Caco-2 (cell line): ENCODE measurements at regions not wholly inside any gene's neighbourhood (a gene's known extent, or its start where the extent isn't known, plus 50 kb on each side); places are given as distances from the start of the nearest gene placed in this dataset.

Source experiments
- BruUV-seq: library from RNA; stranded (reverse); fragments of 400-500 nt; replicated peaks from 2 replicates; lab custom pipeline; 2021; lab: Mats Ljungman, UMichigan
- CTCF ChIA-PET: fragments of 300-600 bp; sonication (Branson Sonifier 250); formaldehyde crosslinking; loops from one replicate; lab custom pipeline; 2022; ENCODE audit warnings: antibody characterized with exemption; lab: Charles Lee
- POLR2A ChIA-PET: fragments of 300-600 bp; sonication (Branson Sonifier 250); formaldehyde crosslinking; loops from one replicate; lab custom pipeline; 2022; ENCODE audit warnings: antibody characterized with exemption; lab: Charles Lee
- DNase-seq, 2 experiments: peaks; one replicate each; pipeline versions ENCODE4 v3.0.0 to v3.0.0-alpha.2; 2020 to 2022
- H3K27me3 ChIP-seq: replicated peaks from 2 replicates; pipeline ENCODE4 v1.6.0; 2011; ENCODE audit warnings: low read length; ENCODE audit not compliant: control insufficient read depth, insufficient read depth
- H3K36me3 ChIP-seq: 2 replicates; pipeline ENCODE4 v1.5.1; 2011; ENCODE audit warnings: low read length; ENCODE audit not compliant: control insufficient read depth, insufficient read depth
- H3K4me1 ChIP-seq: fragments of 250-450 bp; sonication (Bioruptor Pico); 2 replicates; pipeline ENCODE4 v1.5.1; 2020; ENCODE audit warnings: mild to moderate bottlenecking
- H3K4me3 ChIP-seq: 2 replicates; pipeline ENCODE4 v1.5.1; 2011; ENCODE audit warnings: low read depth, mild to moderate bottlenecking, control low read depth, low read length
- H3K9me3 ChIP-seq: fragments of 250-450 bp; sonication (Bioruptor Pico); 2 replicates; pipeline ENCODE4 v1.5.1; 2020; ENCODE audit warnings: mild to moderate bottlenecking, moderate library complexity
- H3K27ac Mint-ChIP-seq: one replicate; pipeline ENCODE4 v1.8.0; 2022; ENCODE audit warnings: mixed read lengths; ENCODE audit not compliant: unreplicated experiment
- H3K27me3 Mint-ChIP-seq: one replicate; pipeline ENCODE4 v1.8.0; 2022; ENCODE audit warnings: mixed read lengths; ENCODE audit not compliant: insufficient read depth, unreplicated experiment
- H3K36me3 Mint-ChIP-seq: one replicate; pipeline ENCODE4 v1.8.0; 2022; ENCODE audit warnings: mild to moderate bottlenecking, mixed read lengths; ENCODE audit not compliant: insufficient read depth, unreplicated experiment
- H3K4me1 Mint-ChIP-seq: one replicate; pipeline ENCODE4 v1.8.0; 2022; ENCODE audit warnings: low read depth, mixed read lengths; ENCODE audit not compliant: unreplicated experiment
- H3K4me3 Mint-ChIP-seq: one replicate; pipeline ENCODE4 v1.8.0; 2022; ENCODE audit warnings: mild to moderate bottlenecking, moderate library complexity, mixed read lengths; ENCODE audit not compliant: unreplicated experiment
- H3K9me3 Mint-ChIP-seq: one replicate; pipeline ENCODE4 v1.8.0; 2022; ENCODE audit warnings: mixed read lengths; ENCODE audit not compliant: unreplicated experiment
- intact Hi-C: fragments of 100-400 bp; cut with micrococcal nuclease; formaldehyde crosslinking; loops from one replicate; pipeline ENCODE4 v1.10.0; 2022; ENCODE audit not compliant: unreplicated experiment
- TF ChIP-seq, protein P1 (sequence below), 2 experiments: fragments of 200-600 bp in 1 of 2; IDR thresholded peaks; 1 replicate in 1 of 2; 2 replicates in 1 of 2; pipeline versions ENCODE4 v1.5.1 to v1.8.0; 2011 to 2022; ENCODE audit warnings: antibody characterized with exemption in 1 of 2, control low read depth in 1 of 2, inconsistent platforms in 1 of 2, low read depth in 1 of 2, low read length in 1 of 2, mild to moderate bottlenecking in 1 of 2, moderate library complexity in 1 of 2; ENCODE audit not compliant: insufficient read depth in 1 of 2, severe bottlenecking in 1 of 2, unreplicated experiment in 1 of 2

DNA sequence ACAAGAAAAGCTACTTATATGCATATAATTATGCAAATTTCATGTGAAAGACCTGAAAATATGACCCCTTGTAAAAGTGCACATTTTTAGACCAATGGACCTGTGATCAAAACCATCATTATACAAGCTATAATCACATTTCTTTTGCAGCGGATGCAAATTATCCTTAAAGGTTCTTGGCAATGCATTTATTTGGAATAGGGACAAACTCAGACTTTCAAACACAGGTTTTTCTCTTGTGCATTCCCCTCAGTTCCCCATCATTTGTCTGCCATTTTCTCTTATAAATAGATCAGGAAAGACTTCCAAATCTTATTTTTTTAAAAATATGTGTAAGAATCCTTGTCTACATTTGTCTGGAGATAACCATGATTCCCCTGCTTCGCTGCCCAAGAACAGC, 954.2 kb upstream of the NRXN1 start:
- Mint-ChIP-seq H3K4me3 (no peak overlapping the region), H3K4me1 (no peaks in the 10 kb centered on the region), H3K27ac (no peak overlapping the region), H3K27me3 (no peaks in the 10 kb centered on the region), H3K36me3 (no peaks in the 10 kb centered on the region), H3K9me3 (no peaks in the 10 kb centered on the region)
- H3K4me1 ChIP-seq = no peaks in the 10 kb centered on the region
- POLR2A ChIA-PET = no interaction called here
- no peaks in the 10 kb centered on the region for H3K9me3 ChIP-seq
- intact Hi-C loops = no loop called here
- DNase-seq = no peak
- no peaks in the 10 kb centered on the region for H3K27me3 ChIP-seq
- TF ChIP-seq, protein P1, sequence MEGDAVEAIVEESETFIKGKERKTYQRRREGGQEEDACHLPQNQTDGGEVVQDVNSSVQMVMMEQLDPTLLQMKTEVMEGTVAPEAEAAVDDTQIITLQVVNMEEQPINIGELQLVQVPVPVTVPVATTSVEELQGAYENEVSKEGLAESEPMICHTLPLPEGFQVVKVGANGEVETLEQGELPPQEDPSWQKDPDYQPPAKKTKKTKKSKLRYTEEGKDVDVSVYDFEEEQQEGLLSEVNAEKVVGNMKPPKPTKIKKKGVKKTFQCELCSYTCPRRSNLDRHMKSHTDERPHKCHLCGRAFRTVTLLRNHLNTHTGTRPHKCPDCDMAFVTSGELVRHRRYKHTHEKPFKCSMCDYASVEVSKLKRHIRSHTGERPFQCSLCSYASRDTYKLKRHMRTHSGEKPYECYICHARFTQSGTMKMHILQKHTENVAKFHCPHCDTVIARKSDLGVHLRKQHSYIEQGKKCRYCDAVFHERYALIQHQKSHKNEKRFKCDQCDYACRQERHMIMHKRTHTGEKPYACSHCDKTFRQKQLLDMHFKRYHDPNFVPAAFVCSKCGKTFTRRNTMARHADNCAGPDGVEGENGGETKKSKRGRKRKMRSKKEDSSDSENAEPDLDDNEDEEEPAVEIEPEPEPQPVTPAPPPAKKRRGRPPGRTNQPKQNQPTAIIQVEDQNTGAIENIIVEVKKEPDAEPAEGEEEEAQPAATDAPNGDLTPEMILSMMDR (IDR thresholded peaks at IDR 0.05; ENCODE audit: insufficient read depth in 1 of 2, low read depth in 1 of 2, low read length in 1 of 2, severe bottlenecking in 1 of 2, unreplicated experiment in 1 of 2) = no peak
- no peak overlapping the region for H3K4me3 ChIP-seq
- H3K36me3 ChIP-seq = no peaks in the 10 kb centered on the region
- no TSS peak for BruUV-seq
- CTCF ChIA-PET = no interaction called here

DNA sequence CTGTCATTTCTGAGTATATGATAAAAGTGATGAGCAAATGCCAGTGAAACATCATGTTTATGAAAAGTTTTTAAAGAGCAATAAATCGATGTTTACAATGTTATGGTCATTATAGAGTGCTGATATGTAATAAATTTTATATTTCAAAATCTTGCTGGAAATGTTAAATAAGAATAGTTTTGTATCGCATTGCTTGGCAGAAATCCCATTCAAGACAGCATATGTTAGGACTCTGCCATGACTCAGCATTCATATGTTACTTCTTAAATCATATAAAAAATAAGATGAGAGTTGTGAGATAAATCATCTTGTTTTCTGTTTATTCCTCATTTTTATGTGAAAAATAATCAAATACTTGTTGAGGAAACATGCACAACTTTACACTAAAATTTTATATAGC, 949.9 kb upstream of the NRXN1 start:
- no peaks in the 10 kb centered on the region for H3K4me1 Mint-ChIP-seq
- no peaks in the 10 kb centered on the region for H3K27me3 ChIP-seq
- H3K27me3 Mint-ChIP-seq = no peaks in the 10 kb centered on the region
- H3K36me3 ChIP-seq = no peaks in the 10 kb centered on the region
- ChIA-PET POLR2A (no interaction called here), CTCF (no interaction called here)
- H3K9me3 Mint-ChIP-seq = no peaks in the 10 kb centered on the region
- no TSS peak for BruUV-seq
- no peak overlapping the region for H3K27ac Mint-ChIP-seq
- no peaks in the 10 kb centered on the region for H3K36me3 Mint-ChIP-seq
- no peak for DNase-seq
- H3K4me1 ChIP-seq = no peaks in the 10 kb centered on the region
- no peak overlapping the region for H3K4me3 ChIP-seq
- intact Hi-C loops = no loop called here
- no peak overlapping the region for H3K4me3 Mint-ChIP-seq
- H3K9me3 ChIP-seq = no peaks in the 10 kb centered on the region
- TF ChIP-seq, protein P1 (IDR thresholded peaks at IDR 0.05; ENCODE audit: insufficient read depth in 1 of 2, low read depth in 1 of 2, low read length in 1 of 2, severe bottlenecking in 1 of 2, unreplicated experiment in 1 of 2) = no peak

DNA sequence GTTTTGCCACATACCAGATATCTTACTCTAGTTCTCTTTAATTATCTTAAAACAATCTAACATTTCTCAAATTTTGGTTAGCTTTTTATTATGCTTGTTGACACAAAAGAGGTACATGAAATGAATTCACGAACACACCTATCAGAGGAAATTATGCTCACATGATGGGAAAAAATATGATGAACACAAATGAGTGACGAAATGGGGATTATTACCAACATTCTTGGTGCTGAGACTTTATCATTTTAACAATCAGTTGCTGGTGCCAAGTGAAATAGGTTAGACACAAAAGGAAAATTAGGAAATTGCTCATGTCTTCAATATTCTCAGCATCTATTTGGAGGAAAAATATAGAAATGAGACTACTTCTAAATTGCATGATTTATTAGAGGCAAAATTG, 944.7 kb upstream of the NRXN1 start:
- Mint-ChIP-seq H3K27me3 (peaks cover 2% of the 10 kb centered on the region), H3K4me1 (no peaks in the 10 kb centered on the region), H3K36me3 (no peaks in the 10 kb centered on the region), H3K9me3 (no peaks in the 10 kb centered on the region), H3K27ac (no peak overlapping the region), H3K4me3 (no peak overlapping the region)
- no peaks in the 10 kb centered on the region for H3K36me3 ChIP-seq
- ChIA-PET POLR2A (no interaction called here), CTCF (no interaction called here)
- no peaks in the 10 kb centered on the region; the same call in 1 of the 2 replicates for H3K9me3 ChIP-seq
- BruUV-seq = no TSS peak
- intact Hi-C loops = no loop called here
- no peaks in the 10 kb centered on the region for H3K4me1 ChIP-seq
- TF ChIP-seq, protein P1 (IDR thresholded peaks at IDR 0.05; ENCODE audit: insufficient read depth in 1 of 2, low read depth in 1 of 2, low read length in 1 of 2, severe bottlenecking in 1 of 2, unreplicated experiment in 1 of 2) = no peak
- no peak overlapping the region for H3K4me3 ChIP-seq
- H3K27me3 ChIP-seq = no peaks in the 10 kb centered on the region
- no peak for DNase-seq
